ENCODE measurements at regions not wholly inside any gene's neighbourhood (a gene's known extent, or its start where the extent isn't known, plus 50 kb on each side); places are given as distances from the start of the nearest gene placed in this dataset.
"Not testable (repeated sequence)": the region's sequence is repeated elsewhere in the genome, so short reads cannot be mapped to it uniquely, and the experiment has no call there.

- no peak for DNase-seq (ENCODE audit: low spot score)
- TF ChIP-seq, protein P1, sequence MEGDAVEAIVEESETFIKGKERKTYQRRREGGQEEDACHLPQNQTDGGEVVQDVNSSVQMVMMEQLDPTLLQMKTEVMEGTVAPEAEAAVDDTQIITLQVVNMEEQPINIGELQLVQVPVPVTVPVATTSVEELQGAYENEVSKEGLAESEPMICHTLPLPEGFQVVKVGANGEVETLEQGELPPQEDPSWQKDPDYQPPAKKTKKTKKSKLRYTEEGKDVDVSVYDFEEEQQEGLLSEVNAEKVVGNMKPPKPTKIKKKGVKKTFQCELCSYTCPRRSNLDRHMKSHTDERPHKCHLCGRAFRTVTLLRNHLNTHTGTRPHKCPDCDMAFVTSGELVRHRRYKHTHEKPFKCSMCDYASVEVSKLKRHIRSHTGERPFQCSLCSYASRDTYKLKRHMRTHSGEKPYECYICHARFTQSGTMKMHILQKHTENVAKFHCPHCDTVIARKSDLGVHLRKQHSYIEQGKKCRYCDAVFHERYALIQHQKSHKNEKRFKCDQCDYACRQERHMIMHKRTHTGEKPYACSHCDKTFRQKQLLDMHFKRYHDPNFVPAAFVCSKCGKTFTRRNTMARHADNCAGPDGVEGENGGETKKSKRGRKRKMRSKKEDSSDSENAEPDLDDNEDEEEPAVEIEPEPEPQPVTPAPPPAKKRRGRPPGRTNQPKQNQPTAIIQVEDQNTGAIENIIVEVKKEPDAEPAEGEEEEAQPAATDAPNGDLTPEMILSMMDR (IDR thresholded peaks at IDR 0.05), result no peak
- no peak for ATAC-seq (ENCODE audit: low FRiP score)
Observed at GRCh38 chr16:13733561-13733960, 186.4 kb upstream of the ERCC4 start.

DNA sequence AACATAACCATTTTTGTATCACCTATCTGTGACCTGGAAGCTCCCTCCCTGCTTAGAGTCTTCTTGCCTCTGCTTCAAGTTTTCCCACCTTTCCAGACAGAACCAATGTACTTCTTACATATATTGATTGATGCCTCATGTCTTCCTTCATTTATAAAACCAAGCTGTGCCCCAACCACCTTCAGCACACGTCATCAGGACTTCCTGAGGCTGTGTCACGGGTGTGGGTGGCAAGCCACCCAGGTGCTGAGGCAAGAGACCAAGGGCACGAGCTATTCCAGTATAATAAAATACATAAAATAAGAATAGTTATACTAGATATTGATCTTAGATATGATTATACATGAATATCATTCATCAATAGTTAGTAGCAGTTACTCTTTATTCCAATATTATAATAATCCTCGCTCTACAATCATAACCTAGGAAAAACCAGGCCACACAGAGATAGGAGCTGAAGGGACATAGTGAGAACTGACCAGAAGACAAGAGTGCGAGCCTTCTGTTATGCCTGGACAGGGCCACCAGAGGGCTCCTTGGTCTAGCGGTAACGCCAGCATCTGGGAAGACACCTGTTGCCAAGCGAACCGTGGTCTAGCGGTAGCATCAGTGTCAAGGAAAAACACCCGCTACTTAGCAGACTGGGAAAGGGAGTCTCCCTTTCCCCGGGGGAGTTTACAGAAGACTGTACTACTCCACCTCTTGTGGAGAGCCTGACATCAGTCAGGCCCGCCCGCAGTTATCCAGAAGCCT lies 180.2 kb upstream of the ERCC4 start:
- not testable (repeated sequence) for DNase-seq (ENCODE audit: low spot score); ATAC-seq (ENCODE audit: low FRiP score)

DNA sequence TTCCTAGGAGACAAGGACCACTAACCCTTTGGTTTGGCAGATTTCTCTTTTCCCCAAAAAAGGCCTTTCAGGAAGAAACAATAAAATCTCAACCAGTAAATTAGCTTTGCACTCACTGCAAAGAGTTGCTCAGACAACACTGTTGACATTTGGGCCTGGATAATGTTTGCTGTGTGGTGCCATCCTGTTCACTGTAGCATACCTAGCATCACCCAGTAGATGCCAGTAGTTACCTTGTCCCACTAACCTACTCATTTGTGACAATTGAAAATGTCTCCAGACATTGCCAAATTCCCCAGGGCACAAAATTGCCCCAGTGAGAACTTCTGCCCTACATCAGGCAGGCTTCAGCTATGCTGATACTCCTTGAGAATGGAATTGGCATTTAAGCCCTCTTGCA lies 177.0 kb upstream of the ERCC4 start:
- TF ChIP-seq, protein P1 (IDR thresholded peaks at IDR 0.05), result no peak

GRCh38 chr16:13743571-13743970 lies 176.4 kb upstream of the ERCC4 start:
- TF ChIP-seq, protein P1 (IDR thresholded peaks at IDR 0.05), result no peak
- no peak for ATAC-seq (ENCODE audit: low FRiP score)
- no peak for DNase-seq (ENCODE audit: low spot score)

More for the DNA sequence above, 177.0 kb upstream of the ERCC4 start:
- DNase-seq (ENCODE audit: low spot score) (no peak), ATAC-seq (ENCODE audit: low FRiP score) (no peak)

- DNase-seq (ENCODE audit: low spot score) (no peak), ATAC-seq (ENCODE audit: low FRiP score) (no peak)
- TF ChIP-seq, protein P1 (IDR thresholded peaks at IDR 0.05), result no peak
Observed at GRCh38 chr16:13756411-13757140, 163.4 kb upstream of the ERCC4 start.

DNA sequence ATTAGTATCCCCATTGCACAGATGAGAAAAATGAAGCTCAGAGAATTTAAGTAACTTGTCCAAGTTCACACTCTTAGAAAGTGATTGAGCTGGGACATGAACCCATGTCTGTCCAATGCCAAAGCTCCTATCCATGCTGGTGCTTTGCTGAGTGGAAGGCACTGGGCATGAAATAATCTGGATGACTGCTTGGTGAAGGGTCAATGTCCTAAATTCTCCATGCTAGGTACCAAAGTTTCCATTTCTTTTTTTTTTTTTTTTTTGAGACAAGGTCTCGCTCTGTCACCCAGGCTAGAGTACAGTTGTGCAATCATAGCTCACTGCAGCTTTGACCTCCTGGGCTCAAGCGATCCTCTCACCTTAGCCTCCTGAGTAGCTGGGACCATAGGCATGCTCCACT lies 153.6 kb upstream of the ERCC4 start:
- DNase-seq (ENCODE audit: low spot score) (no peak), ATAC-seq (ENCODE audit: low FRiP score) (no peak)
- TF ChIP-seq, protein P1 (IDR thresholded peaks at IDR 0.05), result no peak

GRCh38 chr16:13767215-13767614 lies 152.7 kb upstream of the ERCC4 start:
- ATAC-seq (ENCODE audit: low FRiP score) (no peak), DNase-seq (ENCODE audit: low spot score) (no peak)
- TF ChIP-seq, protein P1 (IDR thresholded peaks at IDR 0.05), result no peak
